ENCODE measurements at regions not wholly inside any gene's neighbourhood (a gene's known extent, or its start where the extent isn't known, plus 50 kb on each side); places are given as distances from the start of the nearest gene placed in this dataset.
"Not testable (repeated sequence)": the region's sequence is repeated elsewhere in the genome, so short reads cannot be mapped to it uniquely, and the experiment has no call there.

GRCh38 chr4:158122501-158122900, 50.3 kb downstream of the GASK1B start:
- Histone ChIP-seq H3K27me3 (replicated peaks in 1 of 4; ENCODE audit: control extremely low read depth in 1 of 4, control insufficient read depth in 3 of 4, insufficient read depth in 4 of 4, low read length in 3 of 4) (no peaks in the 10 kb centered on the region), H3K9me3 (ENCODE audit: control extremely low read depth in 1 of 3, control insufficient read depth in 2 of 3, insufficient read depth in 1 of 3, low read length in 2 of 3) (no peaks in the 10 kb centered on the region), H3K27ac (ENCODE audit: low read length in 2 of 2) (no peak overlapping the region), H3K4me2 (replicated peaks; ENCODE audit: low read depth, low read length, poor library complexity, severe bottlenecking) (no peak overlapping the region), H2AFZ (ENCODE audit: insufficient read depth, low read depth, low read length, poor library complexity, severe bottlenecking) (no peak overlapping the region), H3K79me2 (ENCODE audit: control insufficient read depth, insufficient read depth, low read length) (no peaks in the 10 kb centered on the region), H3K36me3 (replicated peaks in 1 of 2; ENCODE audit: control extremely low read depth in 1 of 2, control insufficient read depth in 1 of 2, extremely low read depth in 1 of 2, insufficient read depth in 2 of 2, low read length in 1 of 2) (no peaks in the 10 kb centered on the region), H3K4me3 (ENCODE audit: control extremely low read depth in 1 of 5, extremely low read depth in 1 of 5, insufficient read depth in 1 of 5, low read depth in 2 of 5, low read length in 4 of 5) (no peak overlapping the region), H3K9ac (ENCODE audit: low read length) (no peak overlapping the region), H4K20me1 (ENCODE audit: control insufficient read depth, insufficient read depth, low read length, poor library complexity, severe bottlenecking) (no peaks in the 10 kb centered on the region), H3K4me1 (ENCODE audit: control insufficient read depth in 2 of 2, insufficient read depth in 2 of 2, low read length in 2 of 2) (no peaks in the 10 kb centered on the region)
- no CpG with 5 or more reads among the region's 2 CpGs for WGBS (ENCODE audit: insufficient coverage)
- POLR2A ChIA-PET, result no interaction called here
- intact Hi-C loops (cut with micrococcal nuclease), result no loop called here
- Mint-ChIP-seq H3K4me1 (no peaks in the 10 kb centered on the region), H3K4me3 (no peak overlapping the region), H3K27me3 (no peaks in the 10 kb centered on the region), H3K27ac (no peak overlapping the region), H3K9me3 (ENCODE audit: insufficient read depth) (no peaks in the 10 kb centered on the region)
- ATAC-seq (ENCODE audit: low read depth) (no peak), DNase-seq (no peak)
- CTCF ChIA-PET, result no interaction called here
- TF ChIP-seq EZH2 (IDR thresholded peaks at IDR 0.05; ENCODE audit: borderline replicate concordance, insufficient read depth, low read depth, low read length, poor library complexity, severe bottlenecking), result no peak

DNA sequence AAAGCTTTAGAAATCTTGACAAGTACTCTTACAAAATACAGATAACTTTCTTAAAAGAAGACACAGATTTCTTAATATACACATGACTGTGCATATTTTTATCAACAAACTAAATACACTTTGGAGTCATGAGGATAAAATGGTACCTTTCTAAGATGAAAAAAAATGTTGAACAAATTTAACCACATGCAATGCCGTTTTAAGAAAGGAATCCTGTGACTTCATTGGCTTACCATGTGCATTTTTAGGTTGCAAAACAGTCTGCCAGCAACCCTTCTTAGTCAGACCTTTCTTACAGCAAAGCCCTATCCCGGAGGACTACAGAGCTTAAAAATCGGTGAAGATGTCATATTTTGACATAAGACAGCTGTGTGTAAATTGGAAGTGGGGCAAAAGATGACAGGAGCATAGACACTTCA, 51.7 kb downstream of the GASK1B start:
- Histone ChIP-seq H3K9ac (ENCODE audit: low read length) (no peak overlapping the region), H3K4me1 (ENCODE audit: control insufficient read depth in 2 of 2, insufficient read depth in 2 of 2, low read length in 2 of 2) (no peaks in the 10 kb centered on the region), H3K27ac (ENCODE audit: low read length in 2 of 2) (no peak overlapping the region), H2AFZ (ENCODE audit: insufficient read depth, low read depth, low read length, poor library complexity, severe bottlenecking) (no peak overlapping the region), H3K4me2 (replicated peaks; ENCODE audit: low read depth, low read length, poor library complexity, severe bottlenecking) (no peak overlapping the region), H3K27me3 (replicated peaks in 1 of 4; ENCODE audit: control extremely low read depth in 1 of 4, control insufficient read depth in 3 of 4, insufficient read depth in 4 of 4, low read length in 3 of 4) (no peaks in the 10 kb centered on the region), H3K79me2 (ENCODE audit: control insufficient read depth, insufficient read depth, low read length) (no peaks in the 10 kb centered on the region), H3K9me3 (ENCODE audit: control extremely low read depth in 1 of 3, control insufficient read depth in 2 of 3, insufficient read depth in 1 of 3, low read length in 2 of 3) (no peaks in the 10 kb centered on the region), H4K20me1 (ENCODE audit: control insufficient read depth, insufficient read depth, low read length, poor library complexity, severe bottlenecking) (no peaks in the 10 kb centered on the region), H3K4me3 (ENCODE audit: control extremely low read depth in 1 of 5, extremely low read depth in 1 of 5, insufficient read depth in 1 of 5, low read depth in 2 of 5, low read length in 4 of 5) (no peak overlapping the region), H3K36me3 (replicated peaks in 1 of 2; ENCODE audit: control extremely low read depth in 1 of 2, control insufficient read depth in 1 of 2, extremely low read depth in 1 of 2, insufficient read depth in 2 of 2, low read length in 1 of 2) (no peaks in the 10 kb centered on the region)
- no peak overlapping the region for H3K4me3 Mint-ChIP-seq
- WGBS (ENCODE audit: insufficient coverage), result 33% methylated on average over 1 of the region's 3 CpGs
- DNase-seq, result no peak
- ChIA-PET POLR2A (no interaction called here), CTCF (no interaction called here)
- ATAC-seq (ENCODE audit: low read depth), result no peak
- H3K9me3 Mint-ChIP-seq (ENCODE audit: insufficient read depth), result no peaks in the 10 kb centered on the region
- intact Hi-C loops (cut with micrococcal nuclease), result no loop called here
- H3K4me1 Mint-ChIP-seq, result no peaks in the 10 kb centered on the region
- no peak for TF ChIP-seq CTCF (IDR thresholded peaks at IDR 0.05)
- TF ChIP-seq EZH2 (IDR thresholded peaks at IDR 0.05; ENCODE audit: borderline replicate concordance, insufficient read depth, low read depth, low read length, poor library complexity, severe bottlenecking), result no peak
- H3K27me3 Mint-ChIP-seq, result no peaks in the 10 kb centered on the region
- no peak overlapping the region for H3K27ac Mint-ChIP-seq

- H3K4me3 ChIP-seq (ENCODE audit: control extremely low read depth in 1 of 5, extremely low read depth in 1 of 5, insufficient read depth in 1 of 5, low read depth in 2 of 5, low read length in 4 of 5); H3K27me3 Mint-ChIP-seq; H3K27ac ChIP-seq (ENCODE audit: low read length in 2 of 2); DNase-seq; H4K20me1 ChIP-seq (ENCODE audit: control insufficient read depth, insufficient read depth, low read length, poor library complexity, severe bottlenecking); CTCF ChIA-PET; POLR2A ChIA-PET; intact Hi-C loops (cut with micrococcal nuclease); H3K27ac Mint-ChIP-seq; H3K27me3 ChIP-seq (replicated peaks in 1 of 4; ENCODE audit: control extremely low read depth in 1 of 4, control insufficient read depth in 3 of 4, insufficient read depth in 4 of 4, low read length in 3 of 4); H3K4me3 Mint-ChIP-seq; H3K9ac ChIP-seq (ENCODE audit: low read length); H3K79me2 ChIP-seq (ENCODE audit: control insufficient read depth, insufficient read depth, low read length); ATAC-seq (ENCODE audit: low read depth); H3K36me3 ChIP-seq (replicated peaks in 1 of 2; ENCODE audit: control extremely low read depth in 1 of 2, control insufficient read depth in 1 of 2, extremely low read depth in 1 of 2, insufficient read depth in 2 of 2, low read length in 1 of 2); H3K9me3 ChIP-seq (ENCODE audit: control extremely low read depth in 1 of 3, control insufficient read depth in 2 of 3, insufficient read depth in 1 of 3, low read length in 2 of 3); H3K4me1 ChIP-seq (ENCODE audit: control insufficient read depth in 2 of 2, insufficient read depth in 2 of 2, low read length in 2 of 2); H2AFZ ChIP-seq (ENCODE audit: insufficient read depth, low read depth, low read length, poor library complexity, severe bottlenecking); H3K9me3 Mint-ChIP-seq (ENCODE audit: insufficient read depth); H3K4me2 ChIP-seq (replicated peaks; ENCODE audit: low read depth, low read length, poor library complexity, severe bottlenecking); H3K4me1 Mint-ChIP-seq: not testable (repeated sequence)
- 82% methylated on average over 5 of the region's 6 CpGs for WGBS (ENCODE audit: insufficient coverage)
Observed at GRCh38 chr4:158120645-158121151, 52.1 kb downstream of the GASK1B start.

Measured in B cell (primary cell).